D341Med (cell line): ENCODE measurements at regions not wholly inside any gene's neighbourhood (a gene's known extent, or its start where the extent isn't known, plus 50 kb on each side); places are given as distances from the start of the nearest gene placed in this dataset.

ENCODE experiments used
- DNase-seq: peaks from one replicate; pipeline ENCODE4 v3.0.0; 2012; ENCODE audit warnings: low spot score

- DNase-seq = no peak
These were observed 423.6 kb downstream of the HAO1 start for GRCh38 chr20:7516621-7517111.

GRCh38 chr20:7520361-7520760 lies 419.9 kb downstream of the HAO1 start:
- DNase-seq = no peak

DNA sequence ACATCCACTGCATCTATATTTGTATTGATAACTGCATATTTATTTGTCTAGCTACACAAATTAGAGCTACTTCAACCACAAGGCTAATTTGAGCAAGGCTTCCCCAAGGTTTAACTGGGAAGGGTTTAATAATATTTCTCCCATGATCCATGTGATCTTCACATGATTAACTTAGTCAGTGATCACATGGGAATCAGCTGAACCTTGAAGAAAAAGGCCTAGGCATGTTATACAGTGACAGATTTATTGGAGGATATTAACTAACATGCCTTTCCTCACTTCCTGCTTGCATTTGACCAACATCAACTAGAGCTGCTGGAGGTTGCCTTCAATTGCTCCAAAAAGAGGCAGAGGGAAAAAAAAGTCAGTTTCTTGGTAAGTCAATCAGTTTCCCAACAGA lies 417.0 kb downstream of the HAO1 start:
- DNase-seq = no peak

DNA sequence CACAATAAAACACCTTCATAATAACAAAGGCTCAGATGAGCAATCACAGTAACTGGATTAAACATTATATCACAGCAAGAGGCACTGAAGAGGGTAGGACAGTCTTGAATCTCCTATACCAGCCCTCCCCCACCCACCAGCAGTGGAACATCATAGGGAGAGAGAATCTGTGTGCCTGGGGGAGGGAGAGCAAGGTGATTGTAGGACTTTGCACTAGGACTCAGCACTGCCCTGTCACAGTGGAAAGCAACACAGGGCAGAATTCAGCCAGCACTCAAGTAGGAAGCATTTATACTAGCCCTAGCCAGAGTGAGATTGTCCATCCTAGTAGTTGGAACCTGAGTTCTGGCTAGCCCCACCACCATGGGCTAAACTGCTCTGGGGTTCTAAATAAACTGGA lies 400.2 kb downstream of the HAO1 start:
- DNase-seq = no peak

DNA sequence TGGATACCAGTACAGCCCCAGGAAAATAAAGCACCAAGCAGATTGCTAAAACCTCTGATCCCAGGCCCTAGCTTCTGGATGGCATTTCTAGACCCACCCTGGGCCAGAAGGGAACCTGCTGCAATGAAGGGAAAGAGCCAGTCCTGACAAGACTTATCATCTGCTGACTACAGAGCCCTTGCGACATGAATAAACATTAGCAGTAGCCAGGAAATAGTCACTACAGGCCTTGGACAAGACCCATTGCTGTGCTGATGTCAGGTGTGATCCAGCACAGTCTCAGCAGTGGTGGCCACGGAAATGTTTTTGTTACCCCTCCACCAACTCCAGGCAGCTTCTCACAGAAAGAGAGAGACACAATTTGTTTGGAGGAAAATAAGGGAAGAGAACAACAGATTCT lies 399.3 kb downstream of the HAO1 start:
- DNase-seq = no peak

DNA sequence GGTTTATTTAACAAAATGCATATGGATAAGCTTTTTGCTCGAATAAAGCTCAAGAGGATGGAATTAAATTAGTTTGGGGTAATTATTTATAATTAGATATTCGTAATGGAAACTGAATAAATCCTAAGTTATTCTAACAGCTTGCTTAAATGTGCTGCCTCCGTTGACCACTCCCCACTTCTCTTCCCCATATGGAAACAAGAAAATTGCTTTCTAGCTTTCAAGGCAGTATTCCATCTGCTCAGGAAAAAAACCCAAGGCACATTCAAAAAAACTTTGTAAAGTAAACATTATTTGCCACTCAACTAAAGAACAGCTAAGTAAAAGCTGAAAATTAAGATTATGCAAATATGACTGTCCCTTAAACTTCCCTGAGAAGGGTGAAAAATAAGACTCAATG lies 369.2 kb downstream of the HAO1 start:
- DNase-seq = peak; percentile 33

GRCh38 chr20:7571521-7572055 lies 368.7 kb downstream of the HAO1 start:
- peak; percentile 9 for DNase-seq

GRCh38 chr20:7579888-7580287 lies 360.4 kb downstream of the HAO1 start:
- no peak for DNase-seq

GRCh38 chr20:7585126-7585679 lies 355.1 kb downstream of the HAO1 start:
- no peak for DNase-seq

DNA sequence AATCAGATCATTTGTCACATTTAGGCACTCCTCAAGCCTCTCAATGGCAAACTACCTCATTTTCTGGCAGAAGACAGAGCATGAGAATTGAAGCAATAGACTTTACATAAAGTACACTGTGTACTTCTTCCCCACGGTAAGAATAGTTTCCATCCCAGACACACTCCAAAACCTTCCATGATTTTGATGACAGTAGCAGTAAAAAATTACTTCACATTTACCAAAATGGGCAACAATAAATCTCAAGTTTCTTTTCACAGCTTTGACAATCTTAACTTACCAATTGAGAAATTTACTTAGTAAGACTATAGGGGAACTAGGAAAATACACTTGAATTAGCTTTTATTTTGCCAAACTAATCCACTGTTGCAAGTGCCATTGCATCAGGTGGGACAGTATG lies 353.8 kb downstream of the HAO1 start:
- no peak for DNase-seq

DNA sequence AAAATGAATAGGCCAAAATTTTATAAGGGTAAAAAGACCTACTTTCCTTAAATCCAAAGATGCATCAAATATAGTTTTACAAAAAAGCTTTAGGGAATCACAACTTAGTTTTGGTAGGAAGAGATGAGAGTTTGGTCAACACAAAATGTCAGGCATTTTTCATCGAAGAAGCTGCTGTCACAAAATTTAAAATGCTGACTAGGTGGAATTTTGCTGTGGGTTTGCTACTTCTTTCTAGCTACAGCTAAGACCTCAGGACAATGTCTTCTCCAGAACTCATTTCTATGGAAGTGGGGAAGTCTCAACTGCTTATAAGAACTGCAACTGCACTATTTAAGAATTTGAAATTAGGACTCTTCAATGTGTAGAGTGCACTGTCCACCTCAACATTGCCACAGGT lies 351.1 kb downstream of the HAO1 start:
- no peak for DNase-seq

DNA sequence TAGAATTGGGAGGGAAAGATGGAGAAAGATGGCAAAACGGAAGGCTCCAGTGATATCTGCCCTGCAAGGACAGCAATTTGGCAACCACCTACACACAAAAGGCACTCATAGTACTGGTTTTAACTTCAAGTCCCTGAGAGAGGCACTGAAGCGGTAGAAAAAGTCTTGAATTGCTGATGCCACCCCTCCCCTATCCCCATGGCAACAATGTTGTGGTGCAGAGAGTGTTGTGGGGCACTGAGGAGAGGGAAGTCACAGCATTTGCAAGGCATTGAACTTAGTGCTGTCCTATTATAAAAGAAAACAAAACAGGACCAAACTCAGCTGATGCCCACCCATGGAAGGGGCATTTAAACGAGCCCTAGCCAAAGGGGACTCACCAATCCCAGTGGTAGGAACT lies 343.7 kb downstream of the HAO1 start:
- no peak for DNase-seq

GRCh38 chr20:7601431-7601830 lies 338.8 kb downstream of the HAO1 start:
- no peak for DNase-seq

GRCh38 chr20:7606941-7607340 lies 333.3 kb downstream of the HAO1 start:
- DNase-seq = no peak

DNA sequence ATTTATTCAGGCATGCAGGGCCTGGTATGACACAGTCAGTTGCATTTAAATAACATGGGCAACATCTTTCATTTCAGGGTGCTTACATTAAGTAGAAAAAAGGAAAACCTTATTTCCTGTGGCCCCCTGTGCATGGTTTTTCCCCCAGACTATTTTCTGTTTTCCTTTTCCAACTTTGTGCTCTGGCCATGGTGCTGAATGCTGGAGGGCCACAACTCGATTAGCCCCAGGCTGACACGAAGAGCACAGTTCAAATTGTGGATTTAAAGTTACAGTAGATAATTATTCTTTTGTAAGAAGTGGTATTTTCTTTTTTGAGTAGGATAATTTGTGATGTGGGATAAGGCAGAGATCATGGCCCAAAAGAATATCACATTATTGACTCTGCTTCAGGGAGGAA lies 332.0 kb downstream of the HAO1 start:
- DNase-seq = no peak

GRCh38 chr20:7609251-7609650 lies 331.0 kb downstream of the HAO1 start:
- DNase-seq = no peak

DNA sequence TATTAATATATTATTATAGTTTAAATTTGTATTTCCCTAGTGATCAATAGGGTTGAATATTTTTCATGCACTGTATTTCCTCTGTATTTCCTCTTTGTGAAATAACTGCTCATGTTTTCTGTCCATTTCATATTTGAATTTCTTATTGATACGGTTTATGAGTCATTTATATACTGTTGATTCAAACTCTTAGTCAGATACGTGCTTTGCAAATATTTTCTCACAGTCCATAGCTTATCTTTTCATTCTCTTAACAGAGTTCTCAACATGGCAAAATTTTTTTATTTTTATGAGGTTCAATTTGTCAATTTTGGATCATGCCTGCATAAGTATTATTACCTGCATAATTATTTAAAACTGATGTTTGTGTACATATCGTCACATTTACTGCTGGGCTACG lies 329.6 kb downstream of the HAO1 start:
- no peak for DNase-seq

DNA sequence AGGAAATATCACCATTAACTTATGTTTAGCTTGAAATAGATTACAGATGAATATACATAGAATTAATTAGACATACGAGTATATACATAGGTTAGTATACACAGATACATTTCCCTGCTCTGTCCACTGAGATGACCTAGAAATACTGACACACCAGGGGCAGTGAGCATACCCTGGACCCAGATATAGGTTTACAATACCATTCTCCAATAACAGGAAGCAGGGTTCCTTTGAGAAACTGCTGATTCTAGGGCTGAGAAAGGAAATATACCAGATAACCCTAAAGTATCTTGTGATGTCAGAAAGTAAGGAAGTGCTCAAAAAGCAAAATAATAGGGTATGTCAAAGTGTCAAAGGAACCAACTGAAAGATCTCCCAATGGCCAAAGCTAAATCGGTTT lies 322.5 kb downstream of the HAO1 start:
- DNase-seq = no peak

GRCh38 chr20:7622399-7622961 lies 317.8 kb downstream of the HAO1 start:
- DNase-seq = no peak

- no peak for DNase-seq
These were observed 315.4 kb downstream of the HAO1 start for GRCh38 chr20:7624886-7625285.

DNA sequence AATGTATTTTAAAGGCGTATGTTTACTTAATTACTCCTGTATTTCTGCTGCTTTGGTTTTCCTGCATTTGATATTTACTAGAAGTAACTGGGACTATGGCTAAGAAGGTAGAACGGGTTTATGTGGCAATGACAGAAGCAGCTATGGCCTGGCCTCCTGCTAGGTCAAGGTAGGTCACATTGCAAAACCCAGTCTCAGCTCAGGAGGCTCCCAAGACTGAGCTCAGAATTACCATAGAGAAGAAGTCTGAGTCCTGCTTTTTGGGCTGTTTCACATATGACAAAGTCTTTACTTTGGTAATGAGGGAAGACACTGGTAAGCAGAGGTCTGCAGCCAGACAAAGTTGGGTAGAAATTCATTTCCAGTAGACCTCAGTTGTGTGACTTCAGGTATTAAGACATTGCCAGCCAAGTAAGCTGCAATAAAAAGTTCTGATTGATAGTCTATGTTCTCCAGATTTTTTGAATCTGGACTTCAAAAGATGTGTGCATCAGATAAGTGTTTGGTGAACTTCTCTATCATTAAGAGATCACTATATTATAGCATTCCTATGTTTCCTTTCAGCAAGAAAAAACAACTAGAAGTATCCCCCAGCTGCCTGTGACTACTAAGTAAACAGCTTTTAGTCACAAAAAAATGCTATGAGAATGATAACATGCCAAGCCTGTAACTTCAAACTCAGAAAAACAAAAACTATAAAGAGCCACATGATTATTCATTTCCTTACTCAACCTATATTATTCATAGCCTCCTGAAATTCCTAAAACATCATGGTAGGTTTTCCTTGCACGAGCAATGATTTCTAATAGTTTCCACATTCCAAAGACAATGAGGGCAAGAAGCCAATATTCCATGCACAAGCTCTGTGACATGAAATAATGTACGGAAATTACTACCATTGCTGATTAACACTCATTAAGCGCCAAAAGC lies 312.3 kb downstream of the HAO1 start:
- DNase-seq = no peak

DNA sequence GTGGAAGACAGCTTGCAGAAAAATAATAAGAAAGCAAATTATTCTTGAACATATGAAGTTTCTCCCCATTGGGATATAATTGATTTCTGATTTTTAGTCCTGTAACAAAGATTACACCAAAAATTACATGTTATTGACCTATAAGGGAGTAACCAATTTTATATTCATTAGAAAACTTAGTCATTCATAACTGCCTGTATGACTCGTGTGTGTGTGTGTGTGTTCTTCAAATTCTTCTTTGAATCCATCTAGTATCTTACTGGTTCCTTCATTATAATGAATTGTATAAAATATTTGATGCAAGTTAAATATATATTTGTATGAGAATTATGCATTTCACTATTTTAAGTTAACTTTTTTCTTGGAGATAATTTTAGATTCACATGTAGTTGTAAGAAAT lies 310.4 kb downstream of the HAO1 start:
- no peak for DNase-seq

DNA sequence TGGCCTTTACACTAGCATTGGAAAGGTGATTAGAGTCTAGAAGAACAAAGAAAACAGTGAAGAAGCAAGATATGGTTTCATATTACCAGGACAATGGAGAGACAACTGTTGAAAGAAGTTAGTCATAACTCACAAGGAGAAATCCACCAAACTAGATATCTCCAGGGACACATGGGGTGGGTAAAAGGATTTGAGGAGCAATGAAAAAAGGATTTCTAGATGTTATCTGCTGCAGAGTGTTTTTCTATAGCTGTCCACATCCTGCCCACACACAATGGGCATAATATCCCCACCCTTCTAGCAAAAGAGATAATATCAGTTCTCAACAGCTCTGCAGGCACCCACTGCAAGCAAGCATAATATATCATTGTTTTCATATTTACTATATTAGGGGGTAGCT lies 303.1 kb downstream of the HAO1 start:
- no peak for DNase-seq
